Activated CD8-positive, alpha-beta memory T cell treated with anti-CD3 and anti-CD28 coated beads, Interleukin-2, amount 50 U/mL, for 24 hours (primary cell): ENCODE measurements at regions not wholly inside any gene's neighbourhood (a gene's known extent, or its start where the extent isn't known, plus 50 kb on each side); places are given as distances from the start of the nearest gene placed in this dataset.

Experiments
- DNase-seq: peaks from one replicate; pipeline ENCODE4 v3.0.0-alpha.2; 2020; ENCODE audit errors: extremely low read depth

DNA sequence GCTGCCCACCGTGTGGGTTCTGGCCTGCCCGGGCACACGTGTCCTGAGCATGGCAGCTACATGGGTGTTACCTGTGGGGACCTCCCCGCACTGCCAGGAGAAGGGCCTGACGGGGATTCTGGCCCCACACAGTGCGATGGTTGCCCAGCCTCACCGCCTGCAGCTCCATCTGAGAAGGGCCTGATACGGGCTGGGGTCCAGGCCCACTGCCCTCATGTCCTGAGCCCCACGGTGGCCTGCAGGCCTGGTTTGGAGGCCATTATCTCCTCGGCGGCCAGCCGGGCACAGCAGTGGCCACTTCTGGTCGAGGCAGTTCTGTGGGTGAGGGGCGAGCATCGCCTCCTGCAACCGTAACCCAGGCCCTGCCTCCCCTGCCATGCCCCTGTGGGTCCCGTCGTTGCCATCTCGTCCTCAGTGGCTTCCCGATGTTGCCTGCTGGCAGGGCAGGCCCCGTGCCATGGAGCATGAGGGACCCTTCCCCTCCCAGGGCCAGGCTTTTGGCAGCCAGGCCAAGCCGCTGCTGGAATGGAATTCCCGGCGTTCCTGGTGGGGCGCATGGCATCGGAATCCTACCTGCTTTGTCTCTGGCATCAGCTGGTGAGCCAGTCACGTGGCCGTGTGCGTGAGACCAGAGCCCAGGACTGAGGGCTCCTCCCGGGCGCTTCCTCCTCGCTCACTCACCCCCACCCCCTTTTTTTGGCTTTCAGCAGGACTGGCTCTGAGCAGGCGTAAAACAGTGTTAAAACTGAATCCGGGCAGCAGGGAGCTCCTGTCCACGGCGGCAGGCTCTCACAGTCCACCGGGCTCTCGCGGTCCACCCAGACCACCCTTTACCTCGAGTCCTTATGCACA, 71.9 kb upstream of the PPARA start:
- no peak for DNase-seq

DNA sequence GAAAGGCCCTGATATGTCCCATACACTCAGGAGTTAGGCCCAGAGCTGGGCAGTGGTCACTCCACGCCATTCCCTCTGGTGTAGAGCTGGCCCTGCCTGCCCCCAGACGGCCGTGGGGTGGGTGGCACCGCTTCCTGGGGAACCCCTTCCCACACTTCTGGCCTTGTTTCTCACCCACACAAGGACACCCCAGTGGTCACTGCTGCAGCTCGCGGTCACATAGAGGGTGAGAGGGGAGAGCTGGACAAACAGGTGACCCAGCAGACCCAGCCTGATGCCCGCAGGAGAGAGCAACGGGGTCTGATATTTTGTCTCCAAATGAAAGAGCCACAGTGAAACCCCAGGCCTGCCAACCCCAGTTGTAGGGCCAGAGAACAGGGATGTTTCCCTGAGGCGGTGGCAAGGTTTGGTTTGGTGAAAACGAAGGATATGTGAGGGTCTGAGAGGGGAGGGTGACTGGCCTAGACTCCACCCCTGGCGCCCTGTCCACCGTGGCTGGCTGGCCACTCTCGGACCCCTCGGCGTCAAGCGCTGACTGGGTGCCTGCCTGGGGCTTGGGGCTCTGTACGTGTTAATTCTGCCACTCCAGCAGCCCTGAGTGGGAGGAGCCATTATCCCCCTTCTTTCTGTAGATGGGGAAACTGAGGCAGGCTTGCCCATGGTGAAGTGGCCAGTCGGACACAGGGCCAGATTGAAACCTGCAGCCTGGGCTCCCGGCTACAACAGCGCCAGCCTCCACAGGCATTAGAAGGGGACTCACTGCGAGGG, 71.0 kb upstream of the PPARA start:
- no peak for DNase-seq

DNA sequence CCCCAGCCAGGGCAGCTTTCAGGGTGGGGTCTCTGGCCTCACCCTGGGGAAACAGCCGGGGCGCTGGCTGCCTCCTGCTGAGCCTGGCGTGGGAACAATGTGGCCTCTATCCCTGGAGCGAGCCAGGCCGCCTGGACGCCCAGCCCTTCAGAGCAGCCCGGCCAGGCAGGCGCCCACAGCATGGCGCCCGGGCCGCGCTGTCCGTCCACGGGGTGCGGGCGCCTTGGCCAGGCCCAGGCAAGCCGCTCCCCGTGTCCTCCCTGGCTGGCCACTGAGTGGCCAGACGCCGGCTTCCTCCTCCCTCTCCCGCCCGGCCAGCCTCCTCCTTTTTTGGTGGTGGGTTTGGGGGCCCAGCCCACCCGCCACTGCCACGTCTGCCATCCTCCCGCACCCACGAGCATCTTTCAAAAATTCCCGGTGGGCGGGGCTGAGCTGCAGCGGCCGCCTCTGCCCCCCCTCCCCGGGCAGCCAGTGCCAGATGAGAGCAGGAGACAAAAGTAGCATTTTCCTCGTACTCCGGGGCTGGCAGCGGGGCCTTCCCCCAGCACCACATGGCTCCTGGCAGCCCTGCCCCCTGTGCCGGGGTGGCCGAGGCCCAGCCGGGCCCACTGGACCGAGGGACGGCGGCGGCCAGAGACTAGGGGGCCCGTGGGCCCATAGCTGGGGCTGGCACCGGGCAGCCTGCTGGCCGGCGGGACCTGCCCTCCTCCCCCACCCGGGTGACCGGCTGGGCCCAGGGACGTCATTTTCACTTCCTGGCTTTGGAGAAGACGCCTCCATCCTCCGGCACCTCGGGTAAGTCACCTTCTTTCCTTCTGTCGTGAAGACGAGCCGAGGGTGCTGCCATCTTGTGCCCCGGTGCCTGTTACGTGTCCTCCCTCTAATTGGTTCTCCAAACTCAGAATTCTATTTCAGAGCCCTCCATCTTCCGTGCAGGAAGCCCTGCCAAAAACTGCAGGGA, 70.2 kb upstream of the PPARA start:
- no peak for DNase-seq

DNA sequence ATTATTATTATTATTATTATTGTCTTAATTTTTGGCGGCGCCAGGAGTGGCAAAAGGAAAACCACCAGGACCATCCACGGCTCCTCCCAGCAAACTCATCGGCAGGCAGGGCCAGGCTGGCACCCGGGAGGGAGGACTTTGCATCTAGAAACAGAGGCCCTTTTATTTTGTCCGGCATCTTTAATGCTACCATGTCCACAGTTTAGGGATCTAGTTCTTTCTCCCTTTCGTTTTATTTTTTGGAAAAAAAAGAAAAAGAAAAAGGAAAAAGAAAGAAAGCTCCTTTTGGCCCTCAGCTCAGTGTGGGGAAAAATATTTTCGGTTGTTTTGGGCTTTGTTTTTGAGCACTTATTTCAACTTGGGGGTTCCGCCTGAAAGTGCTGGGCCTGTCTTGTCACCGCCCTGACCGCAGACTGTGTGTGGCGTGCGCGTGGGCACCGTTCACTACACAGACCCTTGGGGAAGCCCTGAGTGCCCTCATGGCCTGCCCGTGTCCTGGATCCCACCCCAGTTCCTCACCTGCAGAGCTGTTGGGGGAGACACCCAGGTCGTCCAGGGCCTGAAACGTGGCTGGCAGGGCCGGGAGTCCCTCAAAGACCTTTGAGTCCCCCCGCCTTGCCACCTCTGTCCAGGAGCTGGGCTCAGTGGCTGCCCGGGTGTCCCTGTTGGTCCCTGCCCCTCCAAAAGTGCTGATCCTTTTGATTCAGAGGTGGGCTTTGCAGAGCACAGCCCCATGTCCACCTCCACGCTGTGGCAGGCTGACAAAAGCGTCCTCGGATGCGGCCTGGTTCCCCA, 69.1 kb upstream of the PPARA start:
- DNase-seq = no peak

DNA sequence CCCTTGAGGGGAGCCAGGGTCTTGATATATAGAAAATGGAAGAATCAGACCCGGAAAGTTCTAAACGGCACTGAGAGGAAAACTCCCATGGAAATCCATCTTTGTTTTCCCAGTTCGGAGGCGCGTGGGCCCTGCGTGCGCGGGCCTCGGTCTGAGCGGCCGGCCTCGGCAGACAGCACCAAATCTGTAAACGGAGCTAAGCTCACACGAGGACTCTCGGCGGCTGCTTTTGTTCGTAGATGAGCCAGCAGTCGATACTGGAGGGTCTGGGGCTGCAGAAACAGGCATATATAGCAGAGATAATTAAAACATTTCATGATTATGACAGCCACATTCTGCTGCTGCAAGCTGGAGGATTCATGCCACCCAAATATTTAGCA, 68.5 kb upstream of the PPARA start:
- no peak for DNase-seq

DNA sequence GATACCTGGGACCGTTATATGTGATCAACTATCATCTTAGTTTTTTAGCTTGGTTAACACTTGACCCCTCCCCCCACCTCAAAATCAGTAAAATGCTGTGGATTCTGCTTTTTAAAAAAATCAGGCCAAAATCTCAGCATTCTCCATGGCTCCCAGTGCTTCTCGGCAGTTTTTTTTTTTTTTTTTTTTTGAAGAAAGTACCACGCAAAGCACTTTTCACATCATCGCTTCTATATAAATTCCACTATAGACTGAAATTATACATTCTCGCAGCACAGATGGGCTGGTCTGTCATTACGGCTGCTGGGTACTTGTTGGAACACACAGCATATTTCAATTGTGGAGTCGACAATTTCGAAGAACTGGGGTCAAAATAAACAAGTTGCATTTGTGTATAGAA, 67.7 kb upstream of the PPARA start:
- no peak for DNase-seq

DNA sequence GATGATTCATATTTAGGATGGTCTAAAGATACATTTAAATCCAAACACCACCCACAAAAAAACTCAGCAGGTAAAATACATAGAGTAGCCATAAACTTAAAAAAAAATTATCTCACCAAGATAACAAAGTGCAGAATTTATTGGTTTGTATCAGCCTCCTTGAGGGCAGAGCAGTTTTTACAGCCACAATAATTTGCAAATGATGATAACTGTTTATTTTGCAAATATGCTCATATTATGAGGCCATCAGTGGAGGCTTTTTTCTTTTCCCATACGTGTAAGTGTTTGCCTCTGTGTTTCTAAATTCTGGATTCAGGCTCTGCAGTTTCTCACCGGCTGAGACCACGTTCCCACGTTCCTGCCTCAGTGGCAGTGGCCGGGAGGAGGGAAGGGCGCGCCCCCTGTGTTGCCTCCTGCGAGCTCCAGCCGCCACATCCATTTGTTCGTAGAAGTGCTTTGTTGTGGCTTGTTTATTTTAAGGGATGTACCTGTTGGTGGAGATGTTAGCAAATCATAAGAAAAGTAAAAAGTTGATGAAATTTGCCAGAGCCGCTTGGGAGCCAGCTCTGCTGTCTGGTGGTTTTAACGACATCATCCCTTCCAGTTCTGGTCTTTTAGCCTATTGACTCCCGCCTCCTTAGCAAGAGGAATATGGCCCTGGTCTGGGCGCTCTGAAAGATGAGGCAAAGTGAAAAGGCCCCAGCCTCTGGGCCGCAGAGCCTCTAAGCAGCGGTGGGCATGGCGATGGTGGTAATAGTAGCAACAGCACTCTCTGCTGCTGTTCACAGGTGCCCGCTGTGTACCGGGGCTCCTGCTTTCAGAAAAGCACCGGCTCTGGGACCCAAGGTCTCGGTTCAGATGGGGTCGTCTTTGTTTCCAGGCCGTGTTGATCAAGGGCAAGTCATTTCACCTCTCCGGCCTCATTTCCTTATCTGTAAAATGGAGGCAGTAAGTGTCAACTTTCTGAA, 66.7 kb upstream of the PPARA start:
- DNase-seq = no peak

DNA sequence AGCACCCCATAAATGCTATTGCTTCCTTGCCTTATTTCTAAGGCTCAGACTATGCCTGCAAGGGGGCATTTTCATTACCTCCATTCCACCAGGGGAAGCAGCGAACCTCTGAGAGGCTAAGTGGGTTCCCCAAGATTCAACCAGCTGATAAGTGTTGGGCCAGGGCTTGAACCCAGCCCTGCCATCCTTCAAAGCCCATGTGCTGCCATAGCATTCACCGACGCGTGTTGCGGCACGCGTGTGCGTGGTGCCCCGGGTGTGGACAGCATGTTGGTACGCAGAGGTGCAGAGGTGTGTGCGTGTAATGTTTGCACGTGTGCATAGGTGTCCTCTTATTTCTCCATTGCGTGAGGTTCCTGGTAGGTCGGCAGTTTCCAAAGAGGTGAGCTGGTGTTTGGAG, 66.0 kb upstream of the PPARA start:
- DNase-seq = no peak

DNA sequence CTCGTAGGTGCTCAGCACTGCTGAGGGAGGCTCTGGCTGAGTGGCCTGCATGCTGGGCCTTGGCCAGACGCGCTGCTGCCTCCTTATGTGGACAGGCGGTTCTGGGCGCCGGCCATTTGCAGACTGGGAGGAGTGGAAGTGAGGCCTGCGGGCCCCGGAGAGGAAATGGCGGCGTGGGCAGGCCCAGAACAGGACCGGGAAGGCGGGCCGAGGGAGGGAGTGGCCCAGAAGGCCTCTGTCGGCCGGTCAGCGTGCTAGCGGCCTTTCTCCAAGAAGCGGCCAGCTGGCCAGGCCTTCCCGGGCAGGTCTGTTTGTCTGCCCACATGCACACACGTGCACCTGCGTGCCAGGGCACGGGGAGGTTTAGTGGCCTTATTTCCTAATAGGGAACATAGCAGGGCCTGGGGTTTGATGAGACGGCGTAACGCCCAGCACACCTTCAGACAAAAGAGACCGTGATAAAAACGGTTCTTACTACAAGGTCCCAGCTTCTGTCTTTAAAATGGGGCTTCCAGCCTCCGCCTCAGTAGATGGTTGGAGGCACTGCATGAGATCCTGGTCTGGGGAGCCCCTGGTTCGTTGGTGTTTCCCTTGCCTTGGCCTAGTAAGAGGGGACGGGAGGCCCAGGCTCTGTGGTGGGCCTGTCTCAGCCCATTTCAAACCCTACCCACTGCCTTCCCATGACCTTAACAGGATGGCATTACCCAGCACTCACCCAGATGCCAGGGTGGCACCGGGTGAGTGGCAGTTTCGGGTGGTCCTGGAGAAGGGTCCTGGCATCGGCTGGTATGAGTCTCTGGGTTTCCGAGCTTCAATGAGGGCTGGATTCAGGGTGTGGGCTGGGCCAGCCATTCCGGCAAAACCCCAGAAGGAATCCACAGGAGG, 65.1 kb upstream of the PPARA start:
- no peak for DNase-seq

DNA sequence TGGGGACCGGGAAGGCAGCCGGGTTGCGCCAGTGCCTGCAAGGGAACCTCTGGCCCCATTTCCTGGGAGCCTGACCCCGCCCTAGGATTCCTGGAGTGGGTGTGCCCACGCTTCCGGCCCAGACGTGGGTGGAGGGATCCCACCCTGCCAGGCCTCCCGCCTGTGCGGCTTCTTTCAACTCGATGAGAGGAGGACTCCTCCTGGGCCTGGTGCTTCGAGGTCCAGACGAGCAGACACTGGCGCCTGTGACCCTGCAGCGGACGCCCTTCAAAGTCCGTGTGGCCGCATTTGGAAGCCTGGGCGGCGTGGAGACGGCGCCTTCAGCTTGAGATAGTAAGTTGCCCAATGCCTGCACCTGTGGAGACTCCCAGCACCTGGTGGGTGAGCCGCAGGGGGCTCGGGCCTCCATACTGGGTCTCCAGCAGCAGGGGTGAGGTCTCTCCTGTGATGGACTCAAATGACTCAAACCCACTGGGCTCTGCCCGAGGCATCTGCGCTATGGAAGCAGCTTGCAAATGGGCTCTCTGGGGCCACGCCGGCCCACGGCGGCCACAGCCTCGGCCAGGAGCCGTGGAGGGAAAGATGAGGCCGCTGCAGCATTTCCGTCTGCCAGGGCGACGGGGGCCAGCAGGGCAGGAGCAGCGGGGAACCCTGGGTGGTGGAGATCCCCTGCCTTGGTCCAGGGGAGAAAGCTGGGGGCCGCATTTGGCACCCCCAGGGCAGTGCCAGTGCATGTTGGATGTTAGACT, 64.3 kb upstream of the PPARA start:
- DNase-seq = no peak

DNA sequence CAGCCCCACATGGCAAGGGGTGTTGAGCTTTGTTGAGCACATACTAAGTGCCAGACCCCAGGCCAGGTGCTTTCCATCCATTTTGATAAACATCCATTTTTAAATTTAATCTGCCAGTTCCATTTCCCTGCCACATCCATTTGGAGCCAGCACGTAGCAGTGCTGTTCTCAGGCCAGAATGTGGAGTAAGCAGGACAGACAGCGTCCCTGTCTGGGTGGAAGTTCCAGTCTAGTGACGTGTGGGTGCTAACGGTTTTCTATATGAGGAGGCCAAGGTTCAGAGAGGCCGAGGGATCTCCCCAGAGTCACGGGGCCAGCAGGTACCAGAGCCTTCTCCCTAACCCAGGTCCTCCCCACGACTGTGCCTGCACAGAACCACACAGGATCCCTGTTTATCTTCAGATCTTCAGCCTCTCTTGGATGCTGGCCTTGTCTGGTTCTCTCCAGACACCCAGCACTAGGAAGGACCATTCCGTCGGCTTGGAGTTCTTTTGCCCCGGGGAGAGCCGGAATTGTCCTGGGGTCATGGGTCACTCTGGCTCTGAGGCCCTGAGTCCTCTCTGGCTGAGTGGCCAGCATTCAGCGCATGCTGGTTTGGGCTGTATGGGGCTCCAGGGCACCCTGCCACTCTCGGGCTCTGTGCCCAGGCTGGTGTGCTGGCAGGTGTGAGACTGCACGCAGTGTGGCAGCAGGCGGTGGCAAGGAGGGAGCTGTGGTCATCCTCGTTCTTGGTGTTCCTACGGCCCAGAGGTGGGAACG, 63.6 kb upstream of the PPARA start:
- DNase-seq = no peak

DNA sequence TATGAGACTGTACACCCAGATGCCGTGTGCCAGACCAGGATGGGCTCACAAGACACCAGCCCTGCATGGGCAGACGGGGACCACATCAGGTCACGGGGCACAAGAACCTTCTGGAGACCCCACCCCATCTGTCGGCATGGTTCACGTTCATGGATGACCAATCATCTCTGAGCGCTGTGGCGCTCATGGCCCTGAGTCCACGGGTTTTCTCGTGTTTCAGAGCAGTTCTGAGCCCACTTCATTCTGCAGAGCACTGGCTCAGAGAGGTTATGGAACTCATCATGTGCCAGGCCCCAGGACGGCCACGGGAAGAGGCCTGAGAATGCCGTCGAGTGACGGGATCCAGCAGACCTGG, 63.0 kb upstream of the PPARA start:
- DNase-seq = no peak

DNA sequence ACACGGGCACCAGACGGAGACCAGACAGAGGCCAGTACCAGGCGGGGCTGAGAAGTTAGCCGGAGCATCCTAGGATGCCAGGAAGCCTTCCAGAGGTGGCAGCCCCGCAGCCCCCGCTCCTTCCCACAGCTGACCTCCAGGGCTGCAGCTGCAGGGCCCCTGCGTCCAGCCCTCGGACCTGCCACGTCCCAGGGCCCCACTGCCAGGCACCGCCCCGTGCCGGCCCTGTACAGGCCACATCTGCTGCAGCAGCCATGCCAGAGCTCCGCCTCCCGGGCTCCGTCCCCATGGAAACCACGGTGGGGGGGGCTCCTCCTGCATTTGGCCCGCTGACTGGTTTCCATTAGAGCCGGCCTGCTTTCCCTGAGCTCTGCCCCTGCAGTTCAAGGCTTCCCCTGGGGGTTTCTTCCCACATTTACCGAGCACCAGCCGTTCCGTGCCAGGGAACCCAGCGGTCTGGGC, 62.5 kb upstream of the PPARA start:
- no peak for DNase-seq

DNA sequence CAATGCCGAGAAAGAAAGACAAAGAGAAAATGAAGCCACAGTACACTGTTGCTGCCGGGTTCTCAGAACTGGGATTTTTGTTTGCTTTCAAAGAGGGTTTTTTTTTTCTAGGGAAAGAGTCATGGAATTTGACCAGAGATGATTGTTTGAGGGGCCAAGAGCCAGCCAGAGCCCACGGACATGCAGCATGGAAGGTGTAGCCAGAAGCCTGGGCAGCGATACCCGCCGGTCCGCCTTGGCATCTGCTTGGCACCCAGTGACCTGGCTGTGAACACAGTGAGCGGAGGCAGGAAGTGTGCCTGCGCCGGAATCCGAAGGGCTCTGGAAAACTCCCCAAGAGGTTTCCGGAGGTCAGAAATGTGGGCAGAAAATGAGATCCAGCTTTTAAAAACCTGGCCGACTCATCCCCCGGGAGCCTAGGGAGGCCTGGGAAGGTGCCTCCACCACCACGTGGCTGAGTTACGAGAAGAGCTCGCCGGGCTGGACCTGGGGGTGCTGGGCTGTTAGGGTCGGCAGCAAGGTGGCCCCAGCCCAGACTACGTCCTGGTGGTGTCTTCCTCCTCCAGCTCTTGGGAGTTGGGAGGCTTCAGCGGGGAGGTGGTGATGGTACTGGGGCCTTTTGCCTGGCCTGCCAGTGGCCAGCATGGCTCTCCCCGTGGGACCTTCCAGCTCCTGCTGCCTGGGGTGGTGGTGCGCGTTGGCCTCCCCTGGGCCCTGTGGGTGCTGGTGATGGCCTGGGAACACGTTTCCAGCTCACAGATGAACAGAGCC, 61.6 kb upstream of the PPARA start:
- no peak for DNase-seq

DNA sequence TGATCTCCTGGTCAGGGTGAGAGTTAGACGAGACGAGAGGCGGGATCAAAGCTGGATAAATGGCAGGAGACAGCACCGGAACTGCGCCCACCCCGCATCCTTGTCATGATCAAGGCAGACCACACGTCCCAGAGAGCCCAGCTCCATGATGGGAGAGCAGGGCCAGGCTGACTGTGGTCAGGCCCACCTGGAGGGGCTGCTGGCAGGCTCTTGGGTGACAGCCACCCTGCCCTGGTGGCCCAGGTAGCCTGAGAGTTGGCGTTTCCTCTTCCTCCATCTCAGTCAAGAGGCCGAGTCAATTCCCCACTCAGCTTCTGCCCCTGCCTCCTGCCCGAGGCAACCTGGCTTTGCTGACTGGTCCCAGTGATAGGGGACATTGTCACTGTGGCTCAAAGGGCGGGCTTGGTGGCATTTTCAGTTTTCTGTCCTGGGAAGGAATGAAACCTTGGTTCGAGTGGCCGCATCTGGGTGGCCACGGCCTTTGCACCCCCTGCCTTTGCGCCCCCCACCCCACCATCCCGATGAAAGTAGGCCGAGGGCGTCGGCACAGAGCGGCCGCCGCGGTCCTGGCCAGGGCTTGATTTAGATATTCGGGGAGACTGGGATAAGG, 60.8 kb upstream of the PPARA start:
- no peak for DNase-seq

DNA sequence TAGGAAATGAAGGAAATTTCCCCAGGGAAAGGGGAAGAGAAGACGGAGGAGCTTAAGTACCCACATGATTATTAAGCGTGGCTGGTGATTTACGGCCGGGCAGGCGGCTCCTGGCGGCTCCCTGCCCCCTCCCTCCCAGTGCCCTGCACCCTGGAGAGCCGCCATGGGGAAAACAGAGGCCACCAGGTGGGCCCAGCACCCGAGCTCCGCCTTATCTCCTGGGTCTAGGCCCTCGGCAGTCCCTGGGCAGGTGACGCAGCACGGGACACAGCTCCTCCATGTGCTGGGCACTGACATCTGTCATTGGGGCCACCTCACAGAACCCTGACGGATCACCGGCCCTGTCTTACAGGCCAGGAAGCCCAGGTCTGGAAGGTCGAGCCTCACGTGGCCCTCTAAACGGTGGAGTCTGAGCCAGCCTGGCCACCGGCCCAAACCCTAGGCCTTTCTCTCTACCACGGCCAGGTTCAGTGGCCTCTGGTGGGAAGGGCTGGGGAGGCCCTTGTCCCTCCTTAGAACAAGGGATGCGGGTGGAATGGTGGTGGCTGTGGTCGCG, 60.2 kb upstream of the PPARA start:
- no peak for DNase-seq
